Activated naive CD4-positive, alpha-beta T cell treated with anti-CD3 and anti-CD28 coated beads for 36 hours (primary cell): ENCODE measurements at regions not wholly inside any gene's neighbourhood (a gene's known extent, or its start where the extent isn't known, plus 50 kb on each side); places are given as distances from the start of the nearest gene placed in this dataset.

Experiments
- CTCF ChIA-PET: fragments of 350-600 bp; sonication (Branson Sonifier 250); formaldehyde crosslinking; loops from one replicate; lab custom pipeline; 2021; ENCODE audit warnings: antibody characterized with exemption; lab: Charles Lee
- DNase-seq: peaks from one replicate; pipeline ENCODE4 v3.0.0-alpha.2; 2020
- H3K27ac Mint-ChIP-seq: one replicate; pipeline ENCODE4 v1.8.0; 2021; ENCODE audit warnings: mild to moderate bottlenecking, mixed read lengths
- H3K27me3 Mint-ChIP-seq: one replicate; pipeline ENCODE4 v1.8.0; 2021; ENCODE audit warnings: low read depth, mixed read lengths
- H3K36me3 Mint-ChIP-seq: one replicate; pipeline ENCODE4 v1.8.0; 2021; ENCODE audit warnings: low read depth, mixed read lengths
- H3K4me1 Mint-ChIP-seq: one replicate; pipeline ENCODE4 v1.8.0; 2021; ENCODE audit warnings: low read depth, mixed read lengths
- H3K4me3 Mint-ChIP-seq: one replicate; pipeline ENCODE4 v1.8.0; 2021; ENCODE audit warnings: mild to moderate bottlenecking, moderate library complexity, mixed read lengths
- H3K9me3 Mint-ChIP-seq: one replicate; pipeline ENCODE4 v1.8.0; 2021; ENCODE audit warnings: mixed read lengths
- intact Hi-C: fragments of 100-400 bp; cut with micrococcal nuclease; formaldehyde crosslinking; loops from one replicate; pipeline ENCODE4 v1.15.1; 2023

DNA sequence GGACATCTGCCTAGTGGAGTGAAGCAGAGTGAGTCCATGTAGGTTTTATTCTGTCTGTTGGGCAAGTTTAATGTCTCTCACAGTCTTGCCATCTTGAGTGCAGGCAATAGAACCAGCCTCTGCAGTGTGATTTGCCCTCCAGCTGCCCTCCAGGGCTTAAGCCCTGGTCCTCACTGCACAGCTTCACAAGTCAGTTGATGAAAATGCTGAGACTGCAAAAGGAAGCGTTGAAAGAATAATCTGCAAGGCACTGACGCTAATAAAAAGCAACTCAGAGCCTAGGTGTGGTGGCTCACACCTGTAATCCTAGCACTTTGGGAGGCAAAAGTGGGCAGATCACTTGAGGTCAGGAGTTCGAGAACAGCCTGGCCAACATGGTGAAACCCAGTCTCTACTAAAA is 54.1 kb upstream of the PHOX2B start:
- Mint-ChIP-seq H3K4me3 (no peak overlapping the region), H3K27ac (no peak overlapping the region), H3K4me1 (no peaks in the 10 kb centered on the region), H3K27me3 (peaks cover 5% of the 10 kb centered on the region), H3K36me3 (no peaks in the 10 kb centered on the region), H3K9me3 (no peaks in the 10 kb centered on the region)
- CTCF ChIA-PET: no interaction called here
- no peak for DNase-seq
- intact Hi-C loops: no loop called here

DNA sequence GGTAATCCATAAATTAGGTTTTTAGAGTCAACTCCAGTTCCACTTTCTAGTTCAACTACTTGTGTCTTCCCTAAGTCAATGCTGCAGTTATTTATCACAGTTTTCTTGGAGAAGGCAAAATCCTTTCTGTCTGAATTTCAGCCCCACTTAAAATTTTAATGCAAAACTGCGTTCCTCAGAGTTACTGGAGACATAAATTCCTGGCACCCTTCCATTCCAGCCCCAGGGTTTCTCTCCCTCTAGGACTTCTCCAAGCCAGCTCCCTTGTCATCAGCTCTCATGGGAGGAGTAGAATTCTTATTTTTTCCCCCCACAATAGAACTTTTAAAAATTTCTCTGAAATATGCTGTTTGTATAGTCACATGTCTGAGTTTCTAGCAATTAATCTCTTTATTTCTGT is 50.6 kb upstream of the PHOX2B start:
- no peaks in the 10 kb centered on the region for H3K4me1 Mint-ChIP-seq
- CTCF ChIA-PET: no interaction called here
- intact Hi-C loops: no loop called here
- H3K36me3 Mint-ChIP-seq: no peaks in the 10 kb centered on the region
- H3K27me3 Mint-ChIP-seq: peaks cover 10% of the 10 kb centered on the region
- no peak overlapping the region for H3K27ac Mint-ChIP-seq
- H3K4me3 Mint-ChIP-seq: no peak overlapping the region
- no peaks in the 10 kb centered on the region for H3K9me3 Mint-ChIP-seq
- no peak for DNase-seq
